ENCODE measurements at regions not wholly inside any gene's neighbourhood (a gene's known extent, or its start where the extent isn't known, plus 50 kb on each side); places are given as distances from the start of the nearest gene placed in this dataset.
"Not testable (repeated sequence)": the region's sequence is repeated elsewhere in the genome, so short reads cannot be mapped to it uniquely, and the experiment has no call there.

GRCh38 chr5:106303911-106304310 is 1366.8 kb downstream of the EFNA5 start:
- in situ Hi-C loops (cut with HindIII; ENCODE audit: low sequenced_read_pairs): no loop called here
- no peak for DNase-seq (ENCODE audit: low spot score)

GRCh38 chr5:106292654-106293053 is 1378.1 kb downstream of the EFNA5 start:
- DNase-seq (ENCODE audit: low spot score): no peak

GRCh38 chr5:106290841-106291240 is 1379.9 kb downstream of the EFNA5 start:
- in situ Hi-C loops (cut with HindIII; ENCODE audit: low sequenced_read_pairs): no loop called here
- DNase-seq (ENCODE audit: low spot score): no peak

More at GRCh38 chr5:106292654-106293053, 1378.1 kb downstream of the EFNA5 start:
- in situ Hi-C loops (cut with HindIII; ENCODE audit: low sequenced_read_pairs): no loop called here

- in situ Hi-C loops (cut with HindIII; ENCODE audit: low sequenced_read_pairs): no loop called here
- DNase-seq (ENCODE audit: low spot score): no peak
Observed at GRCh38 chr5:106288979-106289378, 1381.8 kb downstream of the EFNA5 start.

GRCh38 chr5:106277540-106278096 is 1393.1 kb downstream of the EFNA5 start:
- no peak for DNase-seq (ENCODE audit: low spot score)
- in situ Hi-C loops (cut with HindIII; ENCODE audit: low sequenced_read_pairs): no loop called here

GRCh38 chr5:106269252-106269843 is 1401.4 kb downstream of the EFNA5 start:
- DNase-seq (ENCODE audit: low spot score): peak; percentile 23
- in situ Hi-C loops (cut with HindIII; ENCODE audit: low sequenced_read_pairs): no loop called here

GRCh38 chr5:106267256-106267655 is 1403.5 kb downstream of the EFNA5 start:
- DNase-seq (ENCODE audit: low spot score): no peak
- in situ Hi-C loops (cut with HindIII; ENCODE audit: low sequenced_read_pairs): no loop called here

GRCh38 chr5:106262395-106262794 is 1408.3 kb downstream of the EFNA5 start:
- no peak for DNase-seq (ENCODE audit: low spot score)
- in situ Hi-C loops (cut with HindIII; ENCODE audit: low sequenced_read_pairs): no loop called here

GRCh38 chr5:106259431-106260090 is 1411.2 kb downstream of the EFNA5 start:
- DNase-seq (ENCODE audit: low spot score); in situ Hi-C loops (cut with HindIII; ENCODE audit: low sequenced_read_pairs): not testable (repeated sequence)

- in situ Hi-C loops (cut with HindIII; ENCODE audit: low sequenced_read_pairs): no loop called here
- no peak for DNase-seq (ENCODE audit: low spot score)
Observed at GRCh38 chr5:106258591-106259125, 1412.1 kb downstream of the EFNA5 start.

GRCh38 chr5:106254784-106255183 is 1416.0 kb downstream of the EFNA5 start:
- DNase-seq (ENCODE audit: low spot score): no peak
- in situ Hi-C loops (cut with HindIII; ENCODE audit: low sequenced_read_pairs): no loop called here

- in situ Hi-C loops (cut with HindIII; ENCODE audit: low sequenced_read_pairs); DNase-seq (ENCODE audit: low spot score): not testable (repeated sequence)
Observed at GRCh38 chr5:106246044-106246745, 1424.5 kb downstream of the EFNA5 start.

GRCh38 chr5:106241409-106241808 is 1429.3 kb downstream of the EFNA5 start:
- in situ Hi-C loops (cut with HindIII; ENCODE audit: low sequenced_read_pairs): no loop called here
- DNase-seq (ENCODE audit: low spot score): no peak

- no peak for DNase-seq (ENCODE audit: low spot score)
- in situ Hi-C loops (cut with HindIII; ENCODE audit: low sequenced_read_pairs): no loop called here
Observed at GRCh38 chr5:106205916-106206571, 1464.7 kb downstream of the EFNA5 start.

GRCh38 chr5:106202035-106202434 is 1468.7 kb downstream of the EFNA5 start:
- in situ Hi-C loops (cut with HindIII; ENCODE audit: low sequenced_read_pairs): no loop called here
- DNase-seq (ENCODE audit: low spot score): no peak

GRCh38 chr5:106200971-106201370 is 1469.8 kb downstream of the EFNA5 start:
- DNase-seq (ENCODE audit: low spot score): no peak
- in situ Hi-C loops (cut with HindIII; ENCODE audit: low sequenced_read_pairs): no loop called here

GRCh38 chr5:106195679-106196474 is 1474.9 kb downstream of the EFNA5 start:
- no peak for DNase-seq (ENCODE audit: low spot score)
- in situ Hi-C loops (cut with HindIII; ENCODE audit: low sequenced_read_pairs): no loop called here

- in situ Hi-C loops (cut with HindIII; ENCODE audit: low sequenced_read_pairs): no loop called here
- no peak for DNase-seq (ENCODE audit: low spot score)
Observed at GRCh38 chr5:106189121-106189809, 1481.5 kb downstream of the EFNA5 start.
